Endothelial cell of umbilical vein (primary cell): ENCODE measurements at regions not wholly inside any gene's neighbourhood (a gene's known extent, or its start where the extent isn't known, plus 50 kb on each side); places are given as distances from the start of the nearest gene placed in this dataset.

Experiments used
- BruUV-seq: library from RNA; stranded (reverse); fragments of 400-500 nt; replicated peaks from 2 replicates; lab custom pipeline; 2021; lab: Mats Ljungman, UMichigan
- CTCF ChIA-PET: fragments of 300-600, 350-600 bp; sonication (Branson Sonifier 250); formaldehyde crosslinking; loops from one replicate; lab custom pipeline; 2021; ENCODE audit warnings: antibody characterized with exemption, inconsistent platforms; lab: Charles Lee
- POLR2A ChIA-PET: fragments of 300-600, 350-600 bp; sonication (Branson Sonifier 250); formaldehyde crosslinking; loops from one replicate; lab custom pipeline; 2021; ENCODE audit warnings: antibody characterized with exemption, inconsistent platforms; lab: Charles Lee
- DNase-seq: peaks from one replicate; pipeline ENCODE4 v3.0.0-alpha.2; 2011; ENCODE audit warnings: low read depth, low spot score
- FAIRE-seq: peaks from 2 replicates; lab custom pipeline; 2011; peaks lifted over from hg19 to GRCh38; lab: Jason Lieb, UNC
- H2AFZ ChIP-seq: 2 replicates; pipeline ENCODE4 v1.6.0; 2012; ENCODE audit warnings: low read depth, low read length, control low read depth, inconsistent platforms
- H3K27ac ChIP-seq: 2 replicates; pipeline ENCODE4 v1.5.1; 2011; ENCODE audit warnings: low read depth, mild to moderate bottlenecking, control low read depth, low read length, moderate library complexity; ENCODE audit not compliant: insufficient read depth
- H3K27me3 ChIP-seq, 2 experiments: 2 replicates each; pipeline versions ENCODE4 v1.6.0 to v1.6.1; 2011; ENCODE audit warnings: low read length in 2 of 2, mixed read lengths in 1 of 2; ENCODE audit not compliant: control insufficient read depth in 2 of 2, insufficient read depth in 2 of 2
- H3K36me3 ChIP-seq, 2 experiments: 2 replicates in 1 of 2; 3 replicates in 1 of 2; pipeline ENCODE4 v1.5.1; 2011; ENCODE audit warnings: low read length in 2 of 2, mild to moderate bottlenecking in 1 of 2, moderate library complexity in 1 of 2; ENCODE audit not compliant: control insufficient read depth in 2 of 2, insufficient read depth in 2 of 2; ENCODE audit errors: extremely low read depth in 1 of 2
- H3K4me1 ChIP-seq: 3 replicates; pipeline ENCODE4 v1.5.1; 2011; ENCODE audit warnings: mild to moderate bottlenecking, low read length; ENCODE audit not compliant: control insufficient read depth, insufficient read depth; ENCODE audit errors: extremely low read depth
- H3K4me2 ChIP-seq: 2 replicates; pipeline ENCODE4 v1.6.1; 2011; ENCODE audit warnings: low read length, control low read depth, mixed read lengths; ENCODE audit not compliant: insufficient read depth
- H3K4me3 ChIP-seq, 3 experiments: fragments of 200-600 bp in 1 of 3; sonication (generic), shearing (Covaris generic) in 1 of 3; replicated peaks in 1 of 3; 2 replicates each; pipeline ENCODE4 v1.5.1; 2011 to 2016; ENCODE audit warnings: control low read depth in 3 of 3, low read length in 3 of 3, mild to moderate bottlenecking in 2 of 3, inconsistent platforms in 1 of 3, low read depth in 1 of 3, moderate library complexity in 1 of 3; ENCODE audit not compliant: insufficient read depth in 1 of 3
- H3K79me2 ChIP-seq: 2 replicates; pipeline ENCODE4 v1.6.0; 2012; ENCODE audit warnings: low read length, inconsistent platforms; ENCODE audit not compliant: control insufficient read depth, insufficient read depth
- H3K9ac ChIP-seq: replicated peaks from 2 replicates; pipeline ENCODE3; 2011; ENCODE audit warnings: low read length, control low read depth; ENCODE audit not compliant: insufficient read depth; ENCODE audit errors: extremely low read depth
- H3K9me1 ChIP-seq: replicated peaks from 3 replicates; pipeline ENCODE4 v1.6.0; 2011; ENCODE audit warnings: mild to moderate bottlenecking, low read length; ENCODE audit not compliant: control insufficient read depth, insufficient read depth; ENCODE audit errors: extremely low read depth
- H3K9me3 ChIP-seq: replicated peaks from 2 replicates; pipeline ENCODE4 v1.5.1; 2012; ENCODE audit warnings: low read length, inconsistent platforms; ENCODE audit not compliant: control insufficient read depth, insufficient read depth
- H4K20me1 ChIP-seq: replicated peaks from 2 replicates; pipeline ENCODE3; 2011; ENCODE audit warnings: mild to moderate bottlenecking, low read length; ENCODE audit not compliant: control insufficient read depth, insufficient read depth; ENCODE audit errors: extremely low read depth
- EZH2 ChIP-seq: IDR thresholded peaks from 2 replicates; pipeline ENCODE4 v1.6.1; 2012; ENCODE audit warnings: borderline replicate concordance, low read depth, mild to moderate bottlenecking, moderate library complexity, low read length, inconsistent platforms; ENCODE audit not compliant: severe bottlenecking
- FOS ChIP-seq: IDR thresholded peaks from 2 replicates; pipeline ENCODE4 v1.6.1; 2011; ENCODE audit warnings: mild to moderate bottlenecking, low read length, moderate library complexity, borderline replicate concordance; ENCODE audit not compliant: insufficient read depth
- GATA2 ChIP-seq: IDR thresholded peaks from 2 replicates; pipeline ENCODE4 v1.7.0; 2011; ENCODE audit warnings: low read depth, mild to moderate bottlenecking, moderate library complexity, mixed read lengths, low read length; ENCODE audit not compliant: insufficient read length, insufficient read depth
- JUN ChIP-seq: IDR thresholded peaks from 2 replicates; pipeline ENCODE4 v1.6.1; 2011; ENCODE audit warnings: borderline replicate concordance, low read depth; ENCODE audit not compliant: insufficient read length, insufficient read depth
- MAX ChIP-seq: IDR thresholded peaks from 2 replicates; pipeline ENCODE4 v1.6.1; 2011; ENCODE audit not compliant: insufficient read depth, insufficient read length
- MYC ChIP-seq: IDR thresholded peaks from one replicate; pipeline ENCODE4 v1.6.1; 2011; ENCODE audit warnings: mild to moderate bottlenecking, low read depth, low read length
- POLR2A ChIP-seq: IDR thresholded peaks from 2 replicates; pipeline ENCODE4 v1.6.1; 2012; ENCODE audit warnings: low read depth, mild to moderate bottlenecking, control low read depth, low read length
- POLR2AphosphoS5 ChIP-seq: IDR thresholded peaks from 2 replicates; pipeline ENCODE4 v1.6.1; 2012; ENCODE audit warnings: low read depth, mild to moderate bottlenecking, control low read depth, low read length, moderate library complexity; ENCODE audit not compliant: insufficient read depth
- dilution Hi-C: fragments of 300-500 bp; cut with MboI; formaldehyde crosslinking; loops from one replicate; pipeline ENCODE4 v1.15.0; 2019; ENCODE audit warnings: low sequenced_read_pairs; ENCODE audit not compliant: extremely low pct_ligation_motif_present
- intact Hi-C: fragments of 100-400 bp; cut with micrococcal nuclease; formaldehyde crosslinking; loops from one replicate; pipeline ENCODE4 v1.10.0; 2022
- TF ChIP-seq, protein P1 (sequence below), 2 donors: IDR thresholded peaks; 1 replicate in 1 of 2; 2 replicates in 1 of 2; pipeline ENCODE4 v1.5.1; 2011; ENCODE audit warnings: low read length in 2 of 2, mild to moderate bottlenecking in 2 of 2, moderate library complexity in 2 of 2, control low read depth in 1 of 2, inconsistent platforms in 1 of 2, low read depth in 1 of 2; ENCODE audit not compliant: insufficient read depth in 1 of 2; ENCODE audit errors: extremely low read depth in 1 of 2

DNA sequence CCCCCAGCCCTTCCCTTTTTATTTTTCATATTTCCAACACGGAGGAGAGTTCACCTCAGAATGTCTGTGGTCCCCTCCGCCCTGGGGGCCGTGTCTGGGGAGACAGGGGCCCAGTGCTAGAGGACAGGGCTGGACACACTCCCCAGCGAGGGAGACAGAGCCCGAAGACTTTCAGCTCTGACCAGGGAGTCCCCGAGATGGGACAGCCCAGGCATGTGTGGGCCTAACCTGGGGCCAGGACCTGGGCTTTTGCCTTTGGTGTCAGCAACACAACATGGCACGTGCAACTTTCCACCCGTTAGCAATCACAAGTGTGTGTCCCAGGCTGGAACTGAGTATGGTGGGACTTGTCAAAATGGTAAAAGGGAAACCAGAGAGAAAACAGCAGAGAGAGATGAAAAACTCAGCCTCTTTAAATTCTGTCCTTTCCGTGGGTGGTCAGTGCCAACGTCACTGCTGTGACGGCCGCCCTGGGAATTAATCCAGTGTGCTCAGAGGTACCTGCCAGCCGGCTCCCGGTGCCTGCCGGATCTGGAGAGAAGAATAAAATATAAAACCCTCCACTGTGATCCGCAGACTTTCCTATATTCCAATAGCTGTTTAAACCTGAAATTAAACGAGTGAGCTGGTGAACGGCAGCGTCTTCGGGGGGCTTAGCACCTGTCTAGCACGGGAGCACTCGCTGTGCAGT, 245.8 kb downstream of the EIPR1 start:
- Histone ChIP-seq H3K4me1 (peaks cover 2% of the 10 kb centered on the region), H3K4me3 (no peak overlapping the region), H3K4me2 (no peak overlapping the region), H3K9ac (no peak overlapping the region), H3K27me3 (no peaks in the 10 kb centered on the region), H2AFZ (no peak overlapping the region), H3K79me2 (no peaks in the 10 kb centered on the region), H3K9me3 (no peaks in the 10 kb centered on the region), H3K36me3 (no peaks in the 10 kb centered on the region), H3K9me1 (no peaks in the 10 kb centered on the region), H3K27ac (no peak overlapping the region), H4K20me1 (no peaks in the 10 kb centered on the region)
- BruUV-seq, result no TSS peak
- TF ChIP-seq JUN (no peak), MAX (no peak), FOS (no peak), POLR2AphosphoS5 (no peak), POLR2A (no peak), GATA2 (no peak), MYC (no peak), EZH2 (no peak)
- TF ChIP-seq, protein P1, sequence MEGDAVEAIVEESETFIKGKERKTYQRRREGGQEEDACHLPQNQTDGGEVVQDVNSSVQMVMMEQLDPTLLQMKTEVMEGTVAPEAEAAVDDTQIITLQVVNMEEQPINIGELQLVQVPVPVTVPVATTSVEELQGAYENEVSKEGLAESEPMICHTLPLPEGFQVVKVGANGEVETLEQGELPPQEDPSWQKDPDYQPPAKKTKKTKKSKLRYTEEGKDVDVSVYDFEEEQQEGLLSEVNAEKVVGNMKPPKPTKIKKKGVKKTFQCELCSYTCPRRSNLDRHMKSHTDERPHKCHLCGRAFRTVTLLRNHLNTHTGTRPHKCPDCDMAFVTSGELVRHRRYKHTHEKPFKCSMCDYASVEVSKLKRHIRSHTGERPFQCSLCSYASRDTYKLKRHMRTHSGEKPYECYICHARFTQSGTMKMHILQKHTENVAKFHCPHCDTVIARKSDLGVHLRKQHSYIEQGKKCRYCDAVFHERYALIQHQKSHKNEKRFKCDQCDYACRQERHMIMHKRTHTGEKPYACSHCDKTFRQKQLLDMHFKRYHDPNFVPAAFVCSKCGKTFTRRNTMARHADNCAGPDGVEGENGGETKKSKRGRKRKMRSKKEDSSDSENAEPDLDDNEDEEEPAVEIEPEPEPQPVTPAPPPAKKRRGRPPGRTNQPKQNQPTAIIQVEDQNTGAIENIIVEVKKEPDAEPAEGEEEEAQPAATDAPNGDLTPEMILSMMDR (IDR thresholded peaks at IDR 0.05; ENCODE audit: extremely low read depth in 1 of 2, insufficient read depth in 1 of 2, low read depth in 1 of 2, low read length in 2 of 2), result no peak
- ChIA-PET POLR2A (no interaction called here), CTCF (no interaction called here)
- FAIRE-seq, result no peak
- dilution Hi-C loops, result no loop called here
- DNase-seq, result no peak
- intact Hi-C loops, result no loop called here
